ENCODE measurements at regions not wholly inside any gene's neighbourhood (a gene's known extent, or its start where the extent isn't known, plus 50 kb on each side); places are given as distances from the start of the nearest gene placed in this dataset.
"Not testable (repeated sequence)": the region's sequence is repeated elsewhere in the genome, so short reads cannot be mapped to it uniquely, and the experiment has no call there.

DNA sequence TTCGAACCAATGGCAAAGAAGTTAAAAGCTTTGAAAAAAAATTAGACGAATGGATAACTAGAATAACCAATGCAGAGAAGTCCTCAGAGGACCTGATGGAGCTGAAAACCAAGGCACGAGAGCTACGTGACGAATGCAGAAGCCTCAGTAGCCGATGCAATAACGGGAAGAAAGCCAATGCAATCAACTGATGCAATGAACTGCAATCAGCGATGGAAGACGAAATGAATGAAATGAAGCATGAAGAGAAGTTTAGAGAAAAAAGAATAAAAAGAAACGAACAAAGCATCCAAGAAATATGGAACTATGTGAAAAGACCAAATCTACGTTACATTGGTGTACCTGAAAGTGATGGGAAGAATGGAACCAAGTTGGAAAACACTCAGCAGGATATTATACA, 52.6 kb upstream of the MRPS30 start:
- not testable (repeated sequence) for H3K27me3 Mint-ChIP-seq; DNase-seq (ENCODE audit: extremely low spot score, unreplicated experiment); H3K4me3 Mint-ChIP-seq; H3K27ac Mint-ChIP-seq; H3K9me3 Mint-ChIP-seq; H3K36me3 Mint-ChIP-seq; H3K4me1 Mint-ChIP-seq (ENCODE audit: unreplicated experiment)

DNA sequence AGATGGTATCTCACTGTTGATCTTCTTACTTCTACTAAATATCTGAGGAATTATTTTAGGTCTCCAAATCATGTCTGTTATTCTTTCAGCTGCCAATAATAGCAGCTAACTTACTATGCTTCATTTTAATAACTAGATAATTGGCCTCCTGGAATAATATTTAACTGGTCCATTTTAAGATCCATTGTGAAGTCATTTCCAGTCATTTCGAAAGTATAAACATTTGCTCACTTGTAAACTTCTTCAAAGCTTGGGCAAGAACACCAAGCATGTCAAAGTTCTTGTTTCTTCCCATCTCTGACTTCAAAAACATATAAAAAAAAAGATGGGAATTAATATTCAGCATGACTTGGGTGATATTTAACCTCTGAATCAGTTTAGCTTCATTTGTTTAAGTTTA, 61.4 kb upstream of the MRPS30 start:
- no peak overlapping the region for H3K27ac Mint-ChIP-seq

DNA sequence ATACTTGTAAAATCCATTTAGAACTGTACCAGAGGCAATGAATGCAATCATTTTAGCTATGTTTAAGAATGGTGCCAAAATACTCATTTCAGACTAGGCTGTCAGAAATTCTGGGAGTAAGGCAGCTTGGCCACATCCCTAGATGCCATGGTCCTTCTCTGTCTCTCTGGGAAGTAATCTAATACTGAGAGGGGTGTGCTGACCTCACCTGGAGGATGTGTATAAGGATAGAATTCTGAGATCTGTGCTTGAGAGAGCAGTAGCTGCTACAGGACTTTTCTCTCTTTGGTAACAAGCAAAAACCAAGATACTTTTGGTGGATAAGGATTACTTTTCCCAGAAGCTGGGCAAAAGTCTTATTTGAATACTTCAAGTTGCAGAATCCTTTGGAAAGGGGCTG, 68.1 kb upstream of the MRPS30 start:
- TF ChIP-seq, protein P1, sequence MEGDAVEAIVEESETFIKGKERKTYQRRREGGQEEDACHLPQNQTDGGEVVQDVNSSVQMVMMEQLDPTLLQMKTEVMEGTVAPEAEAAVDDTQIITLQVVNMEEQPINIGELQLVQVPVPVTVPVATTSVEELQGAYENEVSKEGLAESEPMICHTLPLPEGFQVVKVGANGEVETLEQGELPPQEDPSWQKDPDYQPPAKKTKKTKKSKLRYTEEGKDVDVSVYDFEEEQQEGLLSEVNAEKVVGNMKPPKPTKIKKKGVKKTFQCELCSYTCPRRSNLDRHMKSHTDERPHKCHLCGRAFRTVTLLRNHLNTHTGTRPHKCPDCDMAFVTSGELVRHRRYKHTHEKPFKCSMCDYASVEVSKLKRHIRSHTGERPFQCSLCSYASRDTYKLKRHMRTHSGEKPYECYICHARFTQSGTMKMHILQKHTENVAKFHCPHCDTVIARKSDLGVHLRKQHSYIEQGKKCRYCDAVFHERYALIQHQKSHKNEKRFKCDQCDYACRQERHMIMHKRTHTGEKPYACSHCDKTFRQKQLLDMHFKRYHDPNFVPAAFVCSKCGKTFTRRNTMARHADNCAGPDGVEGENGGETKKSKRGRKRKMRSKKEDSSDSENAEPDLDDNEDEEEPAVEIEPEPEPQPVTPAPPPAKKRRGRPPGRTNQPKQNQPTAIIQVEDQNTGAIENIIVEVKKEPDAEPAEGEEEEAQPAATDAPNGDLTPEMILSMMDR (conservative IDR thresholded peaks at IDR 0.05): no peak
- Mint-ChIP-seq H3K4me1 (ENCODE audit: unreplicated experiment) (no peaks in the 10 kb centered on the region), H3K4me3 (no peak overlapping the region), H3K36me3 (no peaks in the 10 kb centered on the region), H3K27ac (no peak overlapping the region), H3K9me3 (no peaks in the 10 kb centered on the region), H3K27me3 (no peaks in the 10 kb centered on the region)
- no peak for DNase-seq (ENCODE audit: extremely low spot score, unreplicated experiment)

More for the DNA sequence above, 61.4 kb upstream of the MRPS30 start:
- no peaks in the 10 kb centered on the region for H3K27me3 Mint-ChIP-seq
- no peaks in the 10 kb centered on the region for H3K4me1 Mint-ChIP-seq (ENCODE audit: unreplicated experiment)
- TF ChIP-seq, protein P1 (conservative IDR thresholded peaks at IDR 0.05): no peak
- no peak for DNase-seq (ENCODE audit: extremely low spot score, unreplicated experiment)
- H3K4me3 Mint-ChIP-seq: no peak overlapping the region
- no peaks in the 10 kb centered on the region for H3K36me3 Mint-ChIP-seq
- H3K9me3 Mint-ChIP-seq: peaks cover 6% of the 10 kb centered on the region

DNA sequence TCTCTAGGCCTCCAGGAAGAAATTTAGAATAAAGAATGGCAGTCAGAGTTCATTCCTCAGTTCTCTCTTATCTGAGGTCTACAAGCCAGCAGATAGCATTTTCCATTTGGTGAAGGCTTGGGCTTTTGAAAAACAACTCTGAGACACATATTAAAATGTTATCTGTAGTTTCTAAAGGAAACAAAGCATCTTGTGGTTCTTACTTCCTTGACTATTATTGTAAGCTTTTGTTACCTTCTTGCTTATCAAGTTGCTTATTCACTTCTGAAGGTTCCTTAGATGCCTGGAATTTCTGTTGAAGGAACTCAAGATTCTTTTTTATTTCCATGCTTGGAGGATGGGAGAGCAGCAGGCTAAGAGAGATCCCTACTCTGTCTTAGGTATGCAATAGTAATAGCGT, 79.2 kb upstream of the MRPS30 start:
- Mint-ChIP-seq H3K4me1 (ENCODE audit: unreplicated experiment) (peaks cover 24% of the 10 kb centered on the region), H3K27me3 (no peaks in the 10 kb centered on the region), H3K4me3 (no peak overlapping the region), H3K9me3 (peaks cover 18% of the 10 kb centered on the region), H3K36me3 (no peaks in the 10 kb centered on the region), H3K27ac (no peak overlapping the region)
- TF ChIP-seq, protein P1 (conservative IDR thresholded peaks at IDR 0.05): no peak
- no peak for DNase-seq (ENCODE audit: extremely low spot score, unreplicated experiment)

DNA sequence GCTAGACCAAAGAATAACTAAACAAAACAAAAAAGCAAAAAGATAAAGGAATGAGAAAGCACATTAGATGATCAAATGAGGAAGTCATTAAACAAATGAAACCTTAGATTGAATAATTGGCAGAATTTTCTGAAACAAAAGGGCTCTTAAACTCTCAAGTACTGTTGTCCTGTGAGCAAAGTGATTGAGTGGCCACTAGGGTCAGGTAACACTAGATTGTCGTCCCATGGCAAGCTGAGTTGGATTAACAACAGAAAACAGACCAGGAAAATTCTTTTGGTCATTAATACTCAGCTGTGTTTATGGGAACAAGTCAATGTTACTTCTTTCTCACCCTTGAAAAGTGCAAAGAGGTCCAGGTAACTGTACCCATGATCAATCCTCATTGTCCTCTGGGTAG, 81.6 kb upstream of the MRPS30 start:
- Mint-ChIP-seq H3K4me3 (no peak overlapping the region), H3K4me1 (ENCODE audit: unreplicated experiment) (peaks cover 24% of the 10 kb centered on the region), H3K9me3 (peaks cover 11% of the 10 kb centered on the region), H3K27ac (no peak overlapping the region), H3K36me3 (no peaks in the 10 kb centered on the region), H3K27me3 (no peaks in the 10 kb centered on the region)
- DNase-seq (ENCODE audit: extremely low spot score, unreplicated experiment): no peak
- TF ChIP-seq, protein P1 (conservative IDR thresholded peaks at IDR 0.05): peak; percentile 38

DNA sequence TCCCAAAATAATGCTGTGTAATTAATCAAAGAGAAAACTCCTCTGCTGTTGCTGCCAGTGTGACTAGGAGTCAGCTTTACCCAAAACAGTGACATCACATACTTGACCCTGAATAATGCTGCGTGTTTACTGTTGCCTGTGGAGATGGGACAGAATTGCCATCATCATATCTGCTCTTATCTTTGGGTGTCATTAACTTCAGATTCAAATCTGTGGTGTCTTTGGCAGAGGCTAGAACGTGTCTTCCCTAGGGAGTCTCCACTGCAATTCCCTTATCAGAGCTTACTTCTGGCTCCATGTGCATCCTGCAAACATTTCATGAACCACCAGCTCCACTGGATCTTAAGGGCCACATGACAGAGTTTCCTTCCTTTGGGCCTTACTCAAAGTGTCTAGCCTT, 88.9 kb upstream of the MRPS30 start:
- no peak overlapping the region for H3K4me3 Mint-ChIP-seq
- no peaks in the 10 kb centered on the region for H3K27me3 Mint-ChIP-seq
- H3K9me3 Mint-ChIP-seq: no peaks in the 10 kb centered on the region
- TF ChIP-seq, protein P1 (conservative IDR thresholded peaks at IDR 0.05): no peak
- no peak overlapping the region for H3K27ac Mint-ChIP-seq
- H3K4me1 Mint-ChIP-seq (ENCODE audit: unreplicated experiment): no peaks in the 10 kb centered on the region
- no peaks in the 10 kb centered on the region for H3K36me3 Mint-ChIP-seq
- DNase-seq (ENCODE audit: extremely low spot score, unreplicated experiment): no peak

All from type B pancreatic cell (in vitro differentiated cells).